Astrocyte of the spinal cord (primary cell): ENCODE measurements at regions not wholly inside any gene's neighbourhood (a gene's known extent, or its start where the extent isn't known, plus 50 kb on each side); places are given as distances from the start of the nearest gene placed in this dataset.
A peak's percentile ranks its signal among the peaks of the same experiment; 100 is the strongest.

Source experiments
- DNase-seq: peaks from one replicate; pipeline ENCODE4 v3.0.0; 2011; ENCODE audit warnings: low read depth, low spot score
- H3K4me3 ChIP-seq: 2 replicates; pipeline ENCODE4 v1.5.1; 2011; ENCODE audit warnings: low read depth, mild to moderate bottlenecking, low read length, moderate library complexity
- in situ Hi-C: cut with HindIII; loops from 2 replicates; pipeline ENCODE4 v1.10.0; 2017; ENCODE audit warnings: low sequenced_read_pairs
- TF ChIP-seq, protein P1 (sequence below): IDR thresholded peaks from 2 replicates; pipeline ENCODE4 v1.5.1; 2012; ENCODE audit warnings: low read depth, mild to moderate bottlenecking, low read length, inconsistent platforms

DNA sequence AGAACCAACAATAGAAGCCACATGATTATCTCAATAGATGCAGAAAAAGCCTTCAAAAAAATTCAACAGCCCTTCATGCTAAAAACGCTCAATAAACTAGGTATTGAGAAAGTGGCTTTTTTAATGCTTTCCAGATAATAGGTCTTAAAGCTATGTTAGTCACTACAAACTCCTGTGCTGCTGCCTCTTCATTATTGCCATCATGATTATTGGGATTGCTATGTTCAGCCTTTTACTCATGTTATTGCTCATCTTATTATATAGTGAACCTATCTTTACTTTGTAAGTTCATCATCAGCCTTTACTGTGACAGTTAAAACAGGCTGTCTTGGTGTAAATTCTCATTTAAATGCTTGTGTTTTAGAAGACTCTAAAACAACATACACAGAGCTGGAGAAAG is 1557.2 kb upstream of the ZEB2 start:
- DNase-seq: no peak
- H3K4me3 ChIP-seq: no peak overlapping the region
- TF ChIP-seq, protein P1, sequence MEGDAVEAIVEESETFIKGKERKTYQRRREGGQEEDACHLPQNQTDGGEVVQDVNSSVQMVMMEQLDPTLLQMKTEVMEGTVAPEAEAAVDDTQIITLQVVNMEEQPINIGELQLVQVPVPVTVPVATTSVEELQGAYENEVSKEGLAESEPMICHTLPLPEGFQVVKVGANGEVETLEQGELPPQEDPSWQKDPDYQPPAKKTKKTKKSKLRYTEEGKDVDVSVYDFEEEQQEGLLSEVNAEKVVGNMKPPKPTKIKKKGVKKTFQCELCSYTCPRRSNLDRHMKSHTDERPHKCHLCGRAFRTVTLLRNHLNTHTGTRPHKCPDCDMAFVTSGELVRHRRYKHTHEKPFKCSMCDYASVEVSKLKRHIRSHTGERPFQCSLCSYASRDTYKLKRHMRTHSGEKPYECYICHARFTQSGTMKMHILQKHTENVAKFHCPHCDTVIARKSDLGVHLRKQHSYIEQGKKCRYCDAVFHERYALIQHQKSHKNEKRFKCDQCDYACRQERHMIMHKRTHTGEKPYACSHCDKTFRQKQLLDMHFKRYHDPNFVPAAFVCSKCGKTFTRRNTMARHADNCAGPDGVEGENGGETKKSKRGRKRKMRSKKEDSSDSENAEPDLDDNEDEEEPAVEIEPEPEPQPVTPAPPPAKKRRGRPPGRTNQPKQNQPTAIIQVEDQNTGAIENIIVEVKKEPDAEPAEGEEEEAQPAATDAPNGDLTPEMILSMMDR: no peak
- in situ Hi-C loops: no loop called here

DNA sequence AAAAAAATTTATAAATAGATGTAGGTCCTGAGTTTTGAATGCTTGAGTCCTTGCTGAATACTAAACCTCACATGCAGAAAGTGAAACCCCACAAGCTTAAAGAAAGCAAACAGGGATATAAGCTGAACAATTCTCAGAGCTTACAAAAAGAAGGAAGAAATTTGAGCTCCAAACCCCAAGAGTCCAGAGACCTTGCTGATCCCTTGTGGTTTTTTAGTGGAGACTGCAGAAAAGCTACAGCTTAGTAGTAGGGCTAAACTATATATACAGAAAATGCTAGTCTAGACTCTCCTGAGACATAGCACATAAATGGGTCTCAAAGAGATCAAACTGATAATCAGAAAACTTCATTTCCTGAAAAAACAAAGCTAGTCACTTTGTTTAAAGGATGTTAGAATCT is 1548.1 kb upstream of the ZEB2 start:
- in situ Hi-C loops: no loop called here
- TF ChIP-seq, protein P1: no peak
- H3K4me3 ChIP-seq: no peak overlapping the region
- peak; percentile 61 for DNase-seq

DNA sequence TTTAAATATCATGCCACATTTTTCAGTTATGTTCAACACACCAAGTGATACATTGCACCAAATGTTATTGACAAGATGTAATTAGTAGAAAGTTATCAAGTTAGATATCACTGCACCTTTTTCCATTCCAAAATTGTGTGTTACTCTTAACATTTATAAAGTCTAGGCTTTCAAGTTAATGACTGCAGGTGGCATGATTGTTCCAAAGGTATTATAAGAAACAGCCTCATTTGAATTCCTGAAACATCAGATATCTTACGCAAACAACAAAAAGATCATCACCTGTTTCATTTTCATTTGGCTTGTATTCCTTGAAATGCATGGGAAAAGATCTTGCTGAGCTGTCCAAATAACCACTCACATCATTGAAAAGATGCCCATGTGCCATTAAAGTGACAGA is 1528.2 kb upstream of the ZEB2 start:
- DNase-seq: no peak
- H3K4me3 ChIP-seq: no peak overlapping the region
- in situ Hi-C loops: no loop called here
- TF ChIP-seq, protein P1: no peak

DNA sequence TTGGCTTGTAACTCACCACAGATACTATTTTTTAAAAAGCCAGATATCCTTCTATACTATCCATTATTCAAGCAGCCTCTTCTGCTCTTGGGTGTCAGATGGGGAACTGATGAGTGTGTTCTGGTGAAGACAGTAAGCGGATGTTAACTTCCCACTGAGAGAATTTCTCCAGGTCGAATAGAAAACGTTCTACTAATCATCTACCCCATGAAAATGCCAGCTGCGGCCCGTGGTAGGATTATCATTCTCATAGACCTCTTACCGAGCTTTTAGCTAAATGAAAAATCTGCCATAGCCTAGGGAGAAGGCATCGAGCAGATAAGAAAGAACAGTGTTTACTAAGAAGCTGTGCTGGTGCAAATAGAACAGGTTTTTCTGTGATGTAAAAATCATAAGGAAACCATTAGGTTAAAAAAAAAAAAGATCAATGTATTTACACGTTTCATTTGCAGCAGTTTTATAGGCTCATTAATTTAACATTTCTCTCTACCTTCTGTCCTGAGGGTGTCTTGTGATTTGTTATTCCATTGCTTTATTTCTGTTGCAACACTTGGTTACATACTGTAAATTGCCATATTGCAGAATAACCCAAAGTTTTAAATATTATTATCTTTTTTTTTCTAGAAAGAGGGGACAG is 1521.5 kb upstream of the ZEB2 start:
- H3K4me3 ChIP-seq: no peak overlapping the region
- TF ChIP-seq, protein P1: no peak
- in situ Hi-C loops: no loop called here
- no peak for DNase-seq

DNA sequence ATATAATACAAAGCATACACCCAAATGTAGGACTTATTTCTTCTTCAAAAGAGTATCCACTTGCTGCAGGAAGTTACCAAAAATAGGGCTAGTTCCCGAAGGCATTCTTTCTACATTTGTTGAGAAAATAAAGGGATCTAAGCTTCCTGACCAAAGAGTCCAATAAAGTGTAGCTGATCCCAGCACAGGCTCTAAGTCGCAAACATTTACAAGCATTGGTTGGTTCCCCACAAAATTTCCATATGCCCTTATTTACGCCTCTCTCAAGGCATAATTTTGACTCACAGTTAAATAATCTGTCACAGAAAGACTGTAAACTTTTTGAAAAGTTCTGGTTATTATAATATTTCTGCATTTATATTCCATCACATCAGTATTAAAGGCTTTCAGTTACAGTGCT is 1520.1 kb upstream of the ZEB2 start:
- H3K4me3 ChIP-seq: no peak overlapping the region
- no peak for DNase-seq
- TF ChIP-seq, protein P1: no peak
- in situ Hi-C loops: no loop called here

DNA sequence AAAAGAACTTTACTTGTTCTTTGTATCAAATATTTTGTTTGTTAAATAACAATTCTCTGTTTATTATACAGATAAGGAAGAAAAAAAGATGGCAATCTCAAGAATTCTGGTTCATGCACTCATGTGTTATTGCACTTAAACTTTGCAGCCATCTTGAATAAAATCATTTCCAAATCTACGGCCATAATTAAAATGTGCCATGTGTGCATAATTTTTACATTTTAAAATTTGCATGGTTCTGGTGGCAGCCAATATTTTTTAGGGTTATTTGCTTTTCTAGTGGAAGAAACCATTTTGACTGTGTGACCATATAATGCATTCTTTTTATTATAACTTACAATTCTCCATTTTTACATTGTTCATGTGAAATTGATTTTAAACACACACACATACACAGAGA is 1518.1 kb upstream of the ZEB2 start:
- TF ChIP-seq, protein P1: no peak
- in situ Hi-C loops: no loop called here
- DNase-seq: no peak
- H3K4me3 ChIP-seq: no peak overlapping the region
